ENCODE measurements at regions not wholly inside any gene's neighbourhood (a gene's known extent, or its start where the extent isn't known, plus 50 kb on each side); places are given as distances from the start of the nearest gene placed in this dataset.

GRCh38 chr7:15043931-15044330 lies 141.4 kb upstream of the DGKB start:
- Histone ChIP-seq H3K27ac (no peak overlapping the region), H3K27me3 (replicated peaks; ENCODE audit: insufficient read depth) (no peaks in the 10 kb centered on the region), H3K4me1 (replicated peaks) (no peaks in the 10 kb centered on the region), H3K36me3 (no peaks in the 10 kb centered on the region), H3K4me3 (no peak overlapping the region), H3K9me3 (no peaks in the 10 kb centered on the region)
- no peak for TF ChIP-seq POLR2A (IDR thresholded peaks at IDR 0.05)
- no peak for TF ChIP-seq POLR2AphosphoS5 (IDR thresholded peaks at IDR 0.05)
- no peak for TF ChIP-seq CTCF (IDR thresholded peaks at IDR 0.05)
- intact Hi-C loops (cut with DNase I): no loop called here
- no peak for DNase-seq (ENCODE audit: low spot score)
- WGBS: 51% methylated on average over 6 of the region's 6 CpGs

GRCh38 chr7:15042285-15043065 lies 139.9 kb upstream of the DGKB start:
- TF ChIP-seq POLR2A (IDR thresholded peaks at IDR 0.05) (no peak), CTCF (IDR thresholded peaks at IDR 0.05) (no peak), POLR2AphosphoS5 (IDR thresholded peaks at IDR 0.05) (no peak)

GRCh38 chr7:15041226-15041625 lies 138.7 kb upstream of the DGKB start:
- H3K4me3 ChIP-seq: no peak overlapping the region
- DNase-seq (ENCODE audit: low spot score): no peak
- no peaks in the 10 kb centered on the region for H3K9me3 ChIP-seq
- no peaks in the 10 kb centered on the region for H3K36me3 ChIP-seq
- 67% methylated on average over 5 of the region's 5 CpGs for WGBS
- no peaks in the 10 kb centered on the region for H3K27me3 ChIP-seq (replicated peaks; ENCODE audit: insufficient read depth)
- intact Hi-C loops (cut with DNase I): no loop called here
- no peaks in the 10 kb centered on the region for H3K4me1 ChIP-seq (replicated peaks)
- no peak overlapping the region for H3K27ac ChIP-seq
- no peak for TF ChIP-seq CTCF (IDR thresholded peaks at IDR 0.05)
- no peak for TF ChIP-seq POLR2AphosphoS5 (IDR thresholded peaks at IDR 0.05)
- no peak for TF ChIP-seq POLR2A (IDR thresholded peaks at IDR 0.05)

More at GRCh38 chr7:15042285-15043065, 139.9 kb upstream of the DGKB start:
- no peak for DNase-seq (ENCODE audit: low spot score)
- Histone ChIP-seq H3K27ac (no peak overlapping the region), H3K4me3 (no peak overlapping the region), H3K36me3 (no peaks in the 10 kb centered on the region), H3K27me3 (replicated peaks; ENCODE audit: insufficient read depth) (no peaks in the 10 kb centered on the region), H3K9me3 (no peaks in the 10 kb centered on the region), H3K4me1 (replicated peaks) (no peaks in the 10 kb centered on the region)
- intact Hi-C loops (cut with DNase I): no loop called here
- 91% methylated on average over 1 of the region's 1 CpG for WGBS

GRCh38 chr7:15035814-15036213 lies 133.3 kb upstream of the DGKB start:
- no peaks in the 10 kb centered on the region for H3K4me1 ChIP-seq (replicated peaks)
- WGBS: 95% methylated on average over 2 of the region's 2 CpGs
- H3K9me3 ChIP-seq: no peaks in the 10 kb centered on the region
- no peak overlapping the region for H3K27ac ChIP-seq
- no peak for TF ChIP-seq POLR2A (IDR thresholded peaks at IDR 0.05)
- no peak for TF ChIP-seq POLR2AphosphoS5 (IDR thresholded peaks at IDR 0.05)
- TF ChIP-seq CTCF (IDR thresholded peaks at IDR 0.05): no peak
- H3K36me3 ChIP-seq: no peaks in the 10 kb centered on the region
- no peaks in the 10 kb centered on the region for H3K27me3 ChIP-seq (replicated peaks; ENCODE audit: insufficient read depth)
- H3K4me3 ChIP-seq: no peak overlapping the region
- no peak for DNase-seq (ENCODE audit: low spot score)
- intact Hi-C loops (cut with DNase I): no loop called here

- intact Hi-C loops (cut with DNase I): no loop called here
- Histone ChIP-seq H3K27me3 (replicated peaks; ENCODE audit: insufficient read depth) (no peaks in the 10 kb centered on the region), H3K4me3 (no peak overlapping the region), H3K27ac (no peak overlapping the region), H3K36me3 (no peaks in the 10 kb centered on the region), H3K9me3 (no peaks in the 10 kb centered on the region), H3K4me1 (replicated peaks) (no peaks in the 10 kb centered on the region)
- no peak for TF ChIP-seq POLR2A (IDR thresholded peaks at IDR 0.05)
- WGBS: 94% methylated on average over 2 of the region's 2 CpGs
- no peak for DNase-seq (ENCODE audit: low spot score)
Measured at GRCh38 chr7:15033039-15033438, 130.5 kb upstream of the DGKB start.
